GM23338 (cell line): ENCODE measurements at regions not wholly inside any gene's neighbourhood (a gene's known extent, or its start where the extent isn't known, plus 50 kb on each side); places are given as distances from the start of the nearest gene placed in this dataset.

Source experiments
- CREB1 ChIP-seq: fragments of 250-450 bp; sonication (Bioruptor Pico); IDR thresholded peaks from 2 replicates; pipeline ENCODE4 v1.5.0; 2020; ENCODE audit warnings: low read depth, mild to moderate bottlenecking, moderate library complexity
- CTCF ChIP-seq, 2 experiments: fragments of 200-600 bp in 1 of 2; sonication (generic) in 1 of 2; conservative IDR thresholded peaks; 2 replicates each; pipeline versions ENCODE4 v1.5.1 to v1.6.1; 2016 to 2017; ENCODE audit warnings: antibody characterized with exemption in 2 of 2, low read depth in 2 of 2, mild to moderate bottlenecking in 2 of 2, moderate library complexity in 1 of 2
- EZH2 ChIP-seq: fragments of 200-600 bp; sonication (generic); IDR thresholded peaks from one replicate; pipeline ENCODE4 v1.8.0; 2017; ENCODE audit warnings: antibody characterized with exemption, mild to moderate bottlenecking, low read depth; ENCODE audit not compliant: unreplicated experiment
- EZH2phosphoT487 ChIP-seq: fragments of 200-600 bp; sonication (generic); IDR thresholded peaks from one replicate; pipeline ENCODE4 v1.8.1; 2018; ENCODE audit warnings: antibody characterized with exemption; ENCODE audit not compliant: unreplicated experiment
- NANOG ChIP-seq: IDR thresholded peaks from 2 replicates; pipeline ENCODE4 v1.6.1; 2016; ENCODE audit warnings: antibody characterized with exemption, borderline replicate concordance
- POLR2AphosphoS5 ChIP-seq: IDR thresholded peaks from 2 replicates; pipeline ENCODE4 v1.6.1; 2016; ENCODE audit warnings: antibody characterized with exemption, low read depth
- STAT1 ChIP-seq: IDR thresholded peaks from one replicate; pipeline ENCODE4 v1.6.1; 2016; ENCODE audit warnings: antibody characterized with exemption; ENCODE audit not compliant: unreplicated experiment
- ZNF331 ChIP-seq: fragments of 250-450 bp; sonication (Bioruptor Pico); IDR thresholded peaks from 2 replicates; pipeline ENCODE4 v1.5.0; 2020; ENCODE audit warnings: low read depth, mild to moderate bottlenecking, moderate library complexity
- TF ChIP-seq, protein P1 (sequence below): fragments of 250-450 bp; sonication (Bioruptor Pico); IDR thresholded peaks from 2 replicates; pipeline ENCODE4 v1.5.0; 2020; ENCODE audit warnings: mild to moderate bottlenecking, moderate library complexity
- TF ChIP-seq, protein P2 (sequence below): IDR thresholded peaks from 2 replicates; pipeline ENCODE4 v1.6.1; 2016; ENCODE audit warnings: antibody characterized with exemption

GRCh38 chr2:238518821-238519186 lies 92.1 kb downstream of the ASB1 start (continued):
- TF ChIP-seq, protein P1, sequence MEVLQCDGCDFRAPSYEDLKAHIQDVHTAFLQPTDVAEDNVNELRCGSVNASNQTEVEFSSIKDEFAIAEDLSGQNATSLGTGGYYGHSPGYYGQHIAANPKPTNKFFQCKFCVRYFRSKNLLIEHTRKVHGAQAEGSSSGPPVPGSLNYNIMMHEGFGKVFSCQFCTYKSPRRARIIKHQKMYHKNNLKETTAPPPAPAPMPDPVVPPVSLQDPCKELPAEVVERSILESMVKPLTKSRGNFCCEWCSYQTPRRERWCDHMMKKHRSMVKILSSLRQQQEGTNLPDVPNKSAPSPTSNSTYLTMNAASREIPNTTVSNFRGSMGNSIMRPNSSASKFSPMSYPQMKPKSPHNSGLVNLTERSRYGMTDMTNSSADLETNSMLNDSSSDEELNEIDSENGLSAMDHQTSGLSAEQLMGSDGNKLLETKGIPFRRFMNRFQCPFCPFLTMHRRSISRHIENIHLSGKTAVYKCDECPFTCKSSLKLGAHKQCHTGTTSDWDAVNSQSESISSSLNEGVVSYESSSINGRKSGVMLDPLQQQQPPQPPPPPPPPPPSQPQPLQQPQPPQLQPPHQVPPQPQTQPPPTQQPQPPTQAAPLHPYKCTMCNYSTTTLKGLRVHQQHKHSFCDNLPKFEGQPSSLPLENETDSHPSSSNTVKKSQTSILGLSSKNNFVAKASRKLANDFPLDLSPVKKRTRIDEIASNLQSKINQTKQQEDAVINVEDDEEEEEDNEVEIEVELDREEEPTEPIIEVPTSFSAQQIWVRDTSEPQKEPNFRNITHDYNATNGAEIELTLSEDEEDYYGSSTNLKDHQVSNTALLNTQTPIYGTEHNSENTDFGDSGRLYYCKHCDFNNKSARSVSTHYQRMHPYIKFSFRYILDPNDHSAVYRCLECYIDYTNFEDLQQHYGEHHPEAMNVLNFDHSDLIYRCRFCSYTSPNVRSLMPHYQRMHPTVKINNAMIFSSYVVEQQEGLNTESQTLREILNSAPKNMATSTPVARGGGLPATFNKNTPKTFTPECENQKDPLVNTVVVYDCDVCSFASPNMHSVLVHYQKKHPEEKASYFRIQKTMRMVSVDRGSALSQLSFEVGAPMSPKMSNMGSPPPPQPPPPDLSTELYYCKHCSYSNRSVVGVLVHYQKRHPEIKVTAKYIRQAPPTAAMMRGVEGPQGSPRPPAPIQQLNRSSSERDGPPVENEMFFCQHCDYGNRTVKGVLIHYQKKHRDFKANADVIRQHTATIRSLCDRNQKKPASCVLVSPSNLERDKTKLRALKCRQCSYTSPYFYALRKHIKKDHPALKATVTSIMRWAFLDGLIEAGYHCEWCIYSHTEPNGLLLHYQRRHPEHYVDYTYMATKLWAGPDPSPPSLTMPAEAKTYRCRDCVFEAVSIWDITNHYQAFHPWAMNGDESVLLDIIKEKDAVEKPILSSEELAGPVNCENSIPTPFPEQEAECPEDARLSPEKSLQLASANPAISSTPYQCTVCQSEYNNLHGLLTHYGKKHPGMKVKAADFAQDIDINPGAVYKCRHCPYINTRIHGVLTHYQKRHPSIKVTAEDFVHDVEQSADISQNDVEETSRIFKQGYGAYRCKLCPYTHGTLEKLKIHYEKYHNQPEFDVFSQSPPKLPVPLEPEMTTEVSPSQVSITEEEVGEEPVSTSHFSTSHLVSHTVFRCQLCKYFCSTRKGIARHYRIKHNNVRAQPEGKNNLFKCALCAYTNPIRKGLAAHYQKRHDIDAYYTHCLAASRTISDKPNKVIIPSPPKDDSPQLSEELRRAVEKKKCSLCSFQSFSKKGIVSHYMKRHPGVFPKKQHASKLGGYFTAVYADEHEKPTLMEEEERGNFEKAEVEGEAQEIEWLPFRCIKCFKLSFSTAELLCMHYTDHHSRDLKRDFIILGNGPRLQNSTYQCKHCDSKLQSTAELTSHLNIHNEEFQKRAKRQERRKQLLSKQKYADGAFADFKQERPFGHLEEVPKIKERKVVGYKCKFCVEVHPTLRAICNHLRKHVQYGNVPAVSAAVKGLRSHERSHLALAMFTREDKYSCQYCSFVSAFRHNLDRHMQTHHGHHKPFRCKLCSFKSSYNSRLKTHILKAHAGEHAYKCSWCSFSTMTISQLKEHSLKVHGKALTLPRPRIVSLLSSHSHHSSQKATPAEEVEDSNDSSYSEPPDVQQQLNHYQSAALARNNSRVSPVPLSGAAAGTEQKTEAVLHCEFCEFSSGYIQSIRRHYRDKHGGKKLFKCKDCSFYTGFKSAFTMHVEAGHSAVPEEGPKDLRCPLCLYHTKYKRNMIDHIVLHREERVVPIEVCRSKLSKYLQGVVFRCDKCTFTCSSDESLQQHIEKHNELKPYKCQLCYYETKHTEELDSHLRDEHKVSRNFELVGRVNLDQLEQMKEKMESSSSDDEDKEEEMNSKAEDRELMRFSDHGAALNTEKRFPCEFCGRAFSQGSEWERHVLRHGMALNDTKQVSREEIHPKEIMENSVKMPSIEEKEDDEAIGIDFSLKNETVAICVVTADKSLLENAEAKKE (CRISPR knock-in tag), result no peak
- no peak for TF ChIP-seq POLR2AphosphoS5
- no peak for TF ChIP-seq NANOG
- TF ChIP-seq ZNF331, result no peak
- no peak for TF ChIP-seq CTCF (conservative IDR thresholded peaks at IDR 0.05; ENCODE audit: low read depth in 2 of 2)
- no peak for TF ChIP-seq CREB1 (CRISPR knock-in tag)
- no peak for TF ChIP-seq EZH2phosphoT487
- TF ChIP-seq, protein P2, sequence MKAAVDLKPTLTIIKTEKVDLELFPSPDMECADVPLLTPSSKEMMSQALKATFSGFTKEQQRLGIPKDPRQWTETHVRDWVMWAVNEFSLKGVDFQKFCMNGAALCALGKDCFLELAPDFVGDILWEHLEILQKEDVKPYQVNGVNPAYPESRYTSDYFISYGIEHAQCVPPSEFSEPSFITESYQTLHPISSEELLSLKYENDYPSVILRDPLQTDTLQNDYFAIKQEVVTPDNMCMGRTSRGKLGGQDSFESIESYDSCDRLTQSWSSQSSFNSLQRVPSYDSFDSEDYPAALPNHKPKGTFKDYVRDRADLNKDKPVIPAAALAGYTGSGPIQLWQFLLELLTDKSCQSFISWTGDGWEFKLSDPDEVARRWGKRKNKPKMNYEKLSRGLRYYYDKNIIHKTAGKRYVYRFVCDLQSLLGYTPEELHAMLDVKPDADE, result no peak
- no peak for TF ChIP-seq STAT1
- TF ChIP-seq EZH2, result no peak
